ENCODE measurements at regions not wholly inside any gene's neighbourhood (a gene's known extent, or its start where the extent isn't known, plus 50 kb on each side); places are given as distances from the start of the nearest gene placed in this dataset.

GRCh38 chr12:111256629-111257434 lies 112.1 kb downstream of the PHETA1 start:
- intact Hi-C loops (cut with micrococcal nuclease) = no loop called here
- ATAC-seq = peak; percentile 36; the same call in 1 of the 2 replicates
- TF ChIP-seq EZH2phosphoT487 (IDR thresholded peaks at IDR 0.05; ENCODE audit: borderline replicate concordance) (no peak), TCF7L2 (IDR thresholded peaks at IDR 0.05; ENCODE audit: borderline replicate concordance, extremely low read depth, insufficient read depth, insufficient read length) (no peak), ZFX (IDR thresholded peaks at IDR 0.05) (no peak), SP1 (IDR thresholded peaks at IDR 0.05; ENCODE audit: low read depth) (no peak), CBX3 (IDR thresholded peaks at IDR 0.05; ENCODE audit: low read depth) (no peak), SRF (IDR thresholded peaks at IDR 0.05; ENCODE audit: low read depth) (no peak), POLR2AphosphoS5 (IDR thresholded peaks at IDR 0.05; ENCODE audit: low read depth, low read length) (no peak), SIN3A (IDR thresholded peaks at IDR 0.05; ENCODE audit: low read depth) (no peak), CTCF (IDR thresholded peaks at IDR 0.05 in 2 of 3, conservative IDR thresholded peaks at IDR 0.05 in 1 of 3; ENCODE audit: borderline replicate concordance in 1 of 3, insufficient read depth in 1 of 3, low read depth in 2 of 3, low read length in 2 of 3) (no peak), EZH2 (IDR thresholded peaks at IDR 0.05) (no peak), RAD21 (IDR thresholded peaks at IDR 0.05; ENCODE audit: low read depth) (no peak), CEBPB (IDR thresholded peaks at IDR 0.05; ENCODE audit: low read depth) (no peak)
- Histone ChIP-seq H3K9ac (ENCODE audit: low read length) (no peak overlapping the region), H3K4me2 (ENCODE audit: low read length) (no peak overlapping the region), H2AFZ (ENCODE audit: low read depth, low read length, poor library complexity, severe bottlenecking) (no peak overlapping the region), H3K9me2 (ENCODE audit: insufficient read depth) (no peaks in the 10 kb centered on the region), H3K36me3 (ENCODE audit: control insufficient read depth in 1 of 2, insufficient read depth in 2 of 2, low read length in 2 of 2) (no peaks in the 10 kb centered on the region), H3K79me2 (ENCODE audit: insufficient read depth, low read length) (no peaks in the 10 kb centered on the region), H3K4me1 (ENCODE audit: control insufficient read depth in 1 of 2, insufficient read depth in 2 of 2, low read length in 2 of 2) (no peaks in the 10 kb centered on the region; a peak in 1 of 4 replicates), H3K9me3 (ENCODE audit: control insufficient read depth in 1 of 2, insufficient read depth in 1 of 2, low read depth in 1 of 2, low read length in 2 of 2) (no peaks in the 10 kb centered on the region), H3K27me3 (ENCODE audit: insufficient read depth, low read length) (peaks cover 6% of the 10 kb centered on the region; the same call in 1 of the 2 replicates), H3K27ac (ENCODE audit: low read depth, low read length) (no peak overlapping the region), H3K4me3 (replicated peaks in 1 of 2; ENCODE audit: low read depth in 1 of 2, low read length in 2 of 2) (no peak overlapping the region), H4K20me1 (ENCODE audit: insufficient read depth) (no peaks in the 10 kb centered on the region)
- POLR2A ChIA-PET = no interaction called here
- RAD21 ChIA-PET (ENCODE audit: low non-redundant PET in 1 of 2, low total read pairs in 2 of 2, uncharacterized antibody in 2 of 2, unreplicated experiment in 2 of 2) = no interaction called here
- CTCF ChIA-PET = no interaction called here
- no TSS peak for BruUV-seq (replicated peaks)
- no peak for DNase-seq (ENCODE audit: low read depth, low spot score)
